SK-N-SH (cell line): ENCODE measurements at regions not wholly inside any gene's neighbourhood (a gene's known extent, or its start where the extent isn't known, plus 50 kb on each side); places are given as distances from the start of the nearest gene placed in this dataset.

ENCODE experiments used
- CTCF ChIA-PET: fragments of 300-600, 350-600 bp; formaldehyde crosslinking; extraction: SDS; loops from one replicate; lab custom pipeline; 2021; lab: Yijun Ruan, JAX
- POLR2A ChIA-PET: fragments of 350-600 bp; sonication (Branson Sonifier 250); formaldehyde crosslinking; extraction: SDS; loops from one replicate; lab custom pipeline; 2020; ENCODE audit warnings: antibody characterized with exemption, inconsistent platforms; lab: Yijun Ruan, JAX
- DNase-seq: peaks from one replicate; pipeline ENCODE4 v3.0.0; 2012
- H2AFZ ChIP-seq: fragments of 200-600 bp; sonication (generic); 2 replicates; pipeline ENCODE4 v1.8.1; 2016; ENCODE audit warnings: antibody characterized with exemption, mild to moderate bottlenecking, low read depth
- H3F3A ChIP-seq: fragments of 200-600 bp; sonication (generic); replicated peaks from 2 replicates; pipeline ENCODE3; 2016; ENCODE audit warnings: antibody characterized with exemption, mild to moderate bottlenecking; ENCODE audit not compliant: insufficient read depth
- H3K27ac ChIP-seq, 2 experiments: fragments of 200-500 bp in 1 of 2; fragments of 200-600 bp in 1 of 2; sonication (Bioruptor generic) in 1 of 2; sonication (generic), shearing (Covaris generic) in 1 of 2; 2 replicates each; pipeline versions ENCODE4 v1.5.1 to v1.6.1; 2014 to 2016; ENCODE audit warnings: low read depth in 2 of 2, inconsistent platforms in 1 of 2, low read length in 1 of 2, mild to moderate bottlenecking in 1 of 2, mixed read lengths in 1 of 2
- H3K27me3 ChIP-seq: fragments of 200-600 bp; sonication (generic), shearing (Covaris generic); 2 replicates; pipeline ENCODE4 v1.6.1; 2016; ENCODE audit warnings: mixed run types; ENCODE audit not compliant: insufficient read depth
- H3K36me3 ChIP-seq, 2 experiments: fragments of 200-500 bp in 1 of 2; fragments of 200-600 bp in 1 of 2; sonication (Bioruptor generic) in 1 of 2; sonication (generic) in 1 of 2; replicated peaks in 1 of 2; 2 replicates each; pipeline versions ENCODE3 to v1.5.1; 2014 to 2016; ENCODE audit warnings: low read length in 1 of 2, mild to moderate bottlenecking in 1 of 2; ENCODE audit not compliant: insufficient read depth in 2 of 2, control insufficient read depth in 1 of 2
- H3K4me1 ChIP-seq, 2 experiments: fragments of 200-500 bp in 1 of 2; fragments of 200-600 bp in 1 of 2; sonication (Bioruptor generic) in 1 of 2; sonication (generic), shearing (Covaris generic) in 1 of 2; 2 replicates each; pipeline versions ENCODE4 v1.5.1 to v1.6.1; 2014 to 2016; ENCODE audit warnings: low read depth in 1 of 2, low read length in 1 of 2, mixed run types in 1 of 2; ENCODE audit not compliant: insufficient read depth in 2 of 2, control insufficient read depth in 1 of 2
- H3K4me2 ChIP-seq: fragments of 200-600 bp; sonication (generic), shearing (Covaris generic); 2 replicates; pipeline ENCODE4 v1.6.1; 2017; ENCODE audit warnings: mixed run types
- H3K4me3 ChIP-seq, 2 experiments: fragments of 200-500 bp in 1 of 2; fragments of 200-600 bp in 1 of 2; sonication (Bioruptor generic) in 1 of 2; sonication (generic), shearing (Covaris generic) in 1 of 2; 2 replicates each; pipeline versions ENCODE4 v1.5.1 to v1.8.1; 2014 to 2016; ENCODE audit warnings: low read depth in 2 of 2, inconsistent platforms in 1 of 2, low read length in 1 of 2, mild to moderate bottlenecking in 1 of 2, mixed read lengths in 1 of 2, moderate library complexity in 1 of 2
- H3K79me2 ChIP-seq: fragments of 200-600 bp; sonication (generic); 2 replicates; pipeline ENCODE4 v1.8.1; 2017; ENCODE audit warnings: mild to moderate bottlenecking; ENCODE audit not compliant: insufficient read depth
- H3K9ac ChIP-seq: fragments of 200-600 bp; sonication (generic); 2 replicates; pipeline ENCODE4 v1.6.1; 2017; ENCODE audit warnings: mixed run types
- H3K9me2 ChIP-seq: fragments of 200-600 bp; sonication (generic); 2 replicates; pipeline ENCODE4 v1.6.1; 2017; ENCODE audit warnings: mixed run types
- H3K9me3 ChIP-seq: fragments of 200-600 bp; sonication (generic); 2 replicates; pipeline ENCODE4 v1.6.1; 2017; ENCODE audit warnings: mixed run types, mild to moderate bottlenecking, moderate library complexity
- H4K20me1 ChIP-seq: fragments of 200-600 bp; sonication (generic); 2 replicates; pipeline ENCODE4 v1.6.1; 2017; ENCODE audit warnings: mild to moderate bottlenecking, mixed run types; ENCODE audit not compliant: insufficient read depth
- CHD2 ChIP-seq: fragments of 150-350 bp; IDR thresholded peaks from 2 replicates; pipeline ENCODE4 v1.6.1; 2018; ENCODE audit warnings: low read length; ENCODE audit not compliant: partially characterized antibody
- EZH2phosphoT487 ChIP-seq: fragments of 200-600 bp; sonication (generic); IDR thresholded peaks from 2 replicates; pipeline ENCODE4 v1.6.1; 2017; ENCODE audit warnings: low read depth, mixed run types, mild to moderate bottlenecking, antibody characterized with exemption, moderate library complexity, borderline replicate concordance
- FOSL2 ChIP-seq: IDR thresholded peaks from 2 replicates; pipeline ENCODE4 v1.4.0; 2012; ENCODE audit warnings: low read depth, mild to moderate bottlenecking, moderate library complexity, borderline replicate concordance
- FOXJ3 ChIP-seq: sonication (generic); formaldehyde crosslinking; IDR thresholded peaks from 2 replicates; pipeline ENCODE4 v1.5.1; 2020; ENCODE audit warnings: mild to moderate bottlenecking, missing genetic modification reagents
- FOXM1 ChIP-seq: IDR thresholded peaks from 2 replicates; pipeline ENCODE4 v1.4.0; 2012; ENCODE audit warnings: low read depth, mild to moderate bottlenecking
- GATA2 ChIP-seq: sonication (generic); formaldehyde crosslinking; IDR thresholded peaks from 2 replicates; pipeline ENCODE4 v1.5.0; 2020; ENCODE audit warnings: mild to moderate bottlenecking, missing genetic modification reagents
- IRF3 ChIP-seq: fragments of 150-350 bp; IDR thresholded peaks from 2 replicates; pipeline ENCODE4 v1.6.1; 2016; ENCODE audit warnings: mild to moderate bottlenecking, low read depth, low read length
- JUND ChIP-seq: IDR thresholded peaks from 2 replicates; pipeline ENCODE4 v1.4.0; 2012
- MXI1 ChIP-seq: IDR thresholded peaks from 2 replicates; pipeline ENCODE4 v1.6.1; 2012; ENCODE audit warnings: mild to moderate bottlenecking, low read depth, low read length, improper control_type of control experiment
- NFIC ChIP-seq: IDR thresholded peaks from 2 replicates; pipeline ENCODE4 v1.4.0; 2012; ENCODE audit warnings: borderline replicate concordance
- NRF1 ChIP-seq: IDR thresholded peaks from 2 replicates; pipeline ENCODE4 v1.6.1; 2012; ENCODE audit warnings: low read depth, mild to moderate bottlenecking, low read length
- PBX3 ChIP-seq: IDR thresholded peaks from 2 replicates; pipeline ENCODE4; 2012
- POLR2AphosphoS5 ChIP-seq: IDR thresholded peaks from 2 replicates; pipeline ENCODE4 v1.6.1; 2012; ENCODE audit warnings: low read depth, low read length
- RCOR1 ChIP-seq: fragments of 150-350 bp; IDR thresholded peaks from 2 replicates; pipeline ENCODE4 v1.6.1; 2017; ENCODE audit warnings: antibody characterized with exemption, low read length
- RFX5 ChIP-seq: IDR thresholded peaks from 2 replicates; pipeline ENCODE4 v1.6.1; 2012; ENCODE audit warnings: mild to moderate bottlenecking, improper control_type of control experiment, low read length
- RXRA ChIP-seq: IDR thresholded peaks from 2 replicates; pipeline ENCODE4 v1.4.0; 2012; ENCODE audit warnings: low read depth, mild to moderate bottlenecking, borderline replicate concordance
- TAF1 ChIP-seq: IDR thresholded peaks from 2 replicates; pipeline ENCODE4 v1.6.1; 2012; ENCODE audit warnings: low read depth, mild to moderate bottlenecking, low read length, moderate library complexity, borderline replicate concordance
- TCF12 ChIP-seq: IDR thresholded peaks from 2 replicates; pipeline ENCODE4 v1.4.0; 2012
- TEAD4 ChIP-seq: IDR thresholded peaks from 2 replicates; pipeline ENCODE4 v1.4.0; 2012; ENCODE audit warnings: mild to moderate bottlenecking, borderline replicate concordance; ENCODE audit not compliant: insufficient read depth
- USF1 ChIP-seq: IDR thresholded peaks from 2 replicates; pipeline ENCODE4 v1.4.0; 2012; ENCODE audit warnings: low read depth, borderline replicate concordance
- YY1 ChIP-seq: IDR thresholded peaks from 2 replicates; pipeline ENCODE4 v1.4.0; 2012; ENCODE audit warnings: low read depth, mild to moderate bottlenecking
- ZBTB33 ChIP-seq: IDR thresholded peaks from 2 replicates; pipeline ENCODE4 v1.4.0; 2012; ENCODE audit warnings: low read depth, borderline replicate concordance
- WGBS: methylation state at CpG from one replicate; pipeline ENCODE4 v1.1.6; 2017; ENCODE audit warnings: low lambda C conversion rate; 5-methylcytosine and 5-hydroxymethylcytosine counted together
- TF ChIP-seq, protein P1 (sequence below): fragments of 200-600 bp; sonication (generic); IDR thresholded peaks from 2 replicates; pipeline ENCODE4 v1.6.1; 2017; ENCODE audit warnings: antibody characterized with exemption, mild to moderate bottlenecking, moderate library complexity
- TF ChIP-seq, protein P2 (sequence below): fragments of 150-350 bp; IDR thresholded peaks from 2 replicates; pipeline ENCODE4 v1.6.1; 2017; ENCODE audit warnings: antibody characterized with exemption, low read length, low read depth, borderline replicate concordance

DNA sequence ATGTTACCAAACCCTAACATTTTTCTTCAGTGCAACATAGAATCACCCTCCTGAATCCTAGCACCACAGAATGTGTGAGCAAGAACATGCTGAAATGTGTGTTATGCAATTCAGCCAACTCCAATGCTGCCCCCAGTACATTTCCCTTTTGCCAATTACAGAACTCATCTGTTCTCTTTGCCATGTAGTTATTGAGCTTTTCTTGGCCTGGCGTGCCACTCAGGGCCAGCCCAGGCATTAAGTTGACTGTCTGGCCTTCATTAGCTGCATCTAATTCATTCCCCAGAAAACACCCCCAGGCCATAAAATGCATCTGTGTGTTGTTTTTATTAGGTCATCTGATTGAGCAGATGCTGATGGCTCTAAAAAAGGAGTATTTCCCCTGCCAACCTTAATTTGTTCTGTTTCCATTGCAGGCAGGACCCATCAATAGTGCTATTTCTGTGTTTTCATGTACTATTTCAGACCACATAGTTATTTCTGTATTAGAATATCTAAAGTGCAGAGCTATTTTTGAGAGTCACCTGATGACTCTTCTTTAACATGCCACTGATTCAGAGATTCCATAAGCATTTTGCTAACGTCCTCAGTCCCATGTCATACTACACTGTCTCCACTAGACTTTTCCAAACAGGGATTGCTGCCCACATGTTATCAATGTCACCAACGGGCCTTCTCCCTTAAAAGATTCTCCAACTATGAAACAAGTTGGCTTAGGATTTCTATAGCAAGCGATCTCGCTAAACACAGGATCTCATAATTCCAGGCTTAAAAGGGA lies 969.7 kb downstream of the CDH11 start:
- no peaks in the 10 kb centered on the region for H3K9me2 ChIP-seq
- no peaks in the 10 kb centered on the region for H3K79me2 ChIP-seq
- H3K36me3 ChIP-seq, result no peaks in the 10 kb centered on the region
- WGBS, result 59% methylated on average over 5 of the region's 5 CpGs
- peaks cover 15 to 16% of the 10 kb centered on the region in 2 experiments; a peak in 3 of 4 replicates for H3K4me1 ChIP-seq
- no peaks in the 10 kb centered on the region for H3K27me3 ChIP-seq
- H3K27ac ChIP-seq, result peak overlapping the region; percentile 33 to 94; a peak in 3 of 4 replicates
- no peaks in the 10 kb centered on the region for H4K20me1 ChIP-seq
- H3F3A ChIP-seq, result no peaks in the 10 kb centered on the region
- H3K4me2 ChIP-seq, result no peak overlapping the region
- H3K9me3 ChIP-seq, result no peaks in the 10 kb centered on the region
- peak overlapping the region; percentile 12; the same call in 1 of the 2 replicates for H2AFZ ChIP-seq
- no peak overlapping the region for H3K4me3 ChIP-seq
- no peak overlapping the region for H3K9ac ChIP-seq
- CTCF ChIA-PET, result interaction anchor here (0.5 to 2.4 kb wide), 9 partner anchors 10 to 691 kb away, joined by 3 to 12 read pairs (median 3); no protein-coding TSS in a partner anchor
- DNase-seq, result peak; percentile 58
- POLR2A ChIA-PET, result no interaction called here
- TF ChIP-seq JUND (peak; percentile 10; the same call in 1 of the 2 replicates), TCF12 (peak; percentile 67), TAF1 (no peak), YY1 (no peak), FOXM1 (no peak), PBX3 (no peak), MXI1 (peak; percentile 69; the same call in 1 of the 2 replicates), FOXJ3 (CRISPR knock-in tag) (peak; percentile 93), USF1 (no peak), TEAD4 (peak; percentile 46; the same call in 1 of the 2 replicates), EZH2phosphoT487 (no peak), NRF1 (no peak), NFIC (no peak), RFX5 (no peak), CHD2 (peak; percentile 94), RCOR1 (peak; percentile 97), GATA2 (peak; percentile 89), IRF3 (no peak), POLR2AphosphoS5 (no peak), RXRA (no peak), ZBTB33 (no peak), FOSL2 (no peak)
- TF ChIP-seq, protein P1, sequence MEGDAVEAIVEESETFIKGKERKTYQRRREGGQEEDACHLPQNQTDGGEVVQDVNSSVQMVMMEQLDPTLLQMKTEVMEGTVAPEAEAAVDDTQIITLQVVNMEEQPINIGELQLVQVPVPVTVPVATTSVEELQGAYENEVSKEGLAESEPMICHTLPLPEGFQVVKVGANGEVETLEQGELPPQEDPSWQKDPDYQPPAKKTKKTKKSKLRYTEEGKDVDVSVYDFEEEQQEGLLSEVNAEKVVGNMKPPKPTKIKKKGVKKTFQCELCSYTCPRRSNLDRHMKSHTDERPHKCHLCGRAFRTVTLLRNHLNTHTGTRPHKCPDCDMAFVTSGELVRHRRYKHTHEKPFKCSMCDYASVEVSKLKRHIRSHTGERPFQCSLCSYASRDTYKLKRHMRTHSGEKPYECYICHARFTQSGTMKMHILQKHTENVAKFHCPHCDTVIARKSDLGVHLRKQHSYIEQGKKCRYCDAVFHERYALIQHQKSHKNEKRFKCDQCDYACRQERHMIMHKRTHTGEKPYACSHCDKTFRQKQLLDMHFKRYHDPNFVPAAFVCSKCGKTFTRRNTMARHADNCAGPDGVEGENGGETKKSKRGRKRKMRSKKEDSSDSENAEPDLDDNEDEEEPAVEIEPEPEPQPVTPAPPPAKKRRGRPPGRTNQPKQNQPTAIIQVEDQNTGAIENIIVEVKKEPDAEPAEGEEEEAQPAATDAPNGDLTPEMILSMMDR, result peak; percentile 16; the same call in 1 of the 2 replicates
- TF ChIP-seq, protein P2, sequence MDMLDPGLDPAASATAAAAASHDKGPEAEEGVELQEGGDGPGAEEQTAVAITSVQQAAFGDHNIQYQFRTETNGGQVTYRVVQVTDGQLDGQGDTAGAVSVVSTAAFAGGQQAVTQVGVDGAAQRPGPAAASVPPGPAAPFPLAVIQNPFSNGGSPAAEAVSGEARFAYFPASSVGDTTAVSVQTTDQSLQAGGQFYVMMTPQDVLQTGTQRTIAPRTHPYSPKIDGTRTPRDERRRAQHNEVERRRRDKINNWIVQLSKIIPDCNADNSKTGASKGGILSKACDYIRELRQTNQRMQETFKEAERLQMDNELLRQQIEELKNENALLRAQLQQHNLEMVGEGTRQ, result no peak
